NOMO-1 (cell line): ENCODE measurements at regions not wholly inside any gene's neighbourhood (a gene's known extent, or its start where the extent isn't known, plus 50 kb on each side); places are given as distances from the start of the nearest gene placed in this dataset.

Experiments
- DNase-seq, 2 experiments: peaks; one replicate each; lab custom pipeline; 2025; ENCODE audit not compliant: unreplicated experiment in 2 of 2; lab: John Stamatoyannopoulos, UW

GRCh38 chr13:75231235-75231634, 250.7 kb downstream of the TBC1D4 start:
- DNase-seq = no peak

- no peak for DNase-seq
Measured at GRCh38 chr13:75226733-75227435, 255.1 kb downstream of the TBC1D4 start.

GRCh38 chr13:75226092-75226491, 255.9 kb downstream of the TBC1D4 start:
- no peak for DNase-seq

- no peak for DNase-seq
Measured at GRCh38 chr13:75225288-75226032, 256.5 kb downstream of the TBC1D4 start.

- DNase-seq = no peak
Measured at GRCh38 chr13:75224053-75224742, 257.8 kb downstream of the TBC1D4 start.

GRCh38 chr13:75222031-75222430, 259.9 kb downstream of the TBC1D4 start:
- no peak for DNase-seq

GRCh38 chr13:75220861-75221260, 261.1 kb downstream of the TBC1D4 start:
- no peak for DNase-seq

GRCh38 chr13:75220238-75220542, 261.8 kb downstream of the TBC1D4 start:
- no peak for DNase-seq

GRCh38 chr13:75219479-75220237, 262.3 kb downstream of the TBC1D4 start:
- DNase-seq = peak; percentile 14 to 31

- DNase-seq = no peak
Measured at GRCh38 chr13:75217949-75218348, 264.0 kb downstream of the TBC1D4 start.

- DNase-seq = no peak
Measured at GRCh38 chr13:75216038-75216437, 265.9 kb downstream of the TBC1D4 start.

- no peak for DNase-seq
Measured at GRCh38 chr13:75214846-75215245, 267.1 kb downstream of the TBC1D4 start.

GRCh38 chr13:75202981-75203380, 279.0 kb downstream of the TBC1D4 start:
- no peak for DNase-seq

- DNase-seq = no peak
Measured at GRCh38 chr13:75197803-75198202, 284.2 kb downstream of the TBC1D4 start.

- no peak for DNase-seq
Measured at GRCh38 chr13:75196147-75196837, 285.7 kb downstream of the TBC1D4 start.

GRCh38 chr13:75195495-75196146, 286.3 kb downstream of the TBC1D4 start:
- DNase-seq = no peak

GRCh38 chr13:75194717-75195462, 287.1 kb downstream of the TBC1D4 start:
- DNase-seq = no peak

- DNase-seq = no peak
Measured at GRCh38 chr13:75186379-75186778, 295.6 kb downstream of the TBC1D4 start.

- no peak for DNase-seq
Measured at GRCh38 chr13:75181906-75182305, 300.1 kb downstream of the TBC1D4 start.
